Chondrocyte (in vitro differentiated cells): ENCODE measurements at regions not wholly inside any gene's neighbourhood (a gene's known extent, or its start where the extent isn't known, plus 50 kb on each side); places are given as distances from the start of the nearest gene placed in this dataset.

Experiments
- DNase-seq: peaks from one replicate; pipeline ENCODE4 v3.0.0; 2021; ENCODE audit warnings: mixed read lengths, low spot score
- H3K27ac Mint-ChIP-seq: one replicate; pipeline ENCODE4 v1.8.0; 2021; ENCODE audit warnings: mild to moderate bottlenecking, moderate library complexity, mixed read lengths; ENCODE audit not compliant: unreplicated experiment
- H3K27me3 Mint-ChIP-seq: 2 replicates; pipeline ENCODE4 v1.8.0; 2021; ENCODE audit warnings: low read depth, mixed read lengths
- H3K36me3 Mint-ChIP-seq: 2 replicates; pipeline ENCODE4 v1.8.0; 2021; ENCODE audit warnings: low read depth, mixed read lengths
- H3K4me1 Mint-ChIP-seq: 2 replicates; pipeline ENCODE4 v1.8.0; 2021; ENCODE audit warnings: low read depth, mild to moderate bottlenecking, mixed read lengths
- H3K4me3 Mint-ChIP-seq: one replicate; pipeline ENCODE4 v1.8.0; 2021; ENCODE audit warnings: mild to moderate bottlenecking, moderate library complexity, mixed read lengths; ENCODE audit not compliant: unreplicated experiment
- H3K9me3 Mint-ChIP-seq: 2 replicates; pipeline ENCODE4 v1.8.0; 2021; ENCODE audit warnings: low read depth, mixed read lengths
- CTCF ChIP-seq: fragments of 200-600 bp; sonication (generic); IDR thresholded peaks from 2 replicates; pipeline ENCODE4 v1.5.0; 2021; ENCODE audit warnings: antibody characterized with exemption, mild to moderate bottlenecking, moderate library complexity

- no peak overlapping the region for H3K4me3 Mint-ChIP-seq
- H3K36me3 Mint-ChIP-seq: no peaks in the 10 kb centered on the region
- peaks cover 2% of the 10 kb centered on the region for H3K27me3 Mint-ChIP-seq
- no peaks in the 10 kb centered on the region for H3K4me1 Mint-ChIP-seq
- no peak for TF ChIP-seq CTCF
- peaks cover 9% of the 10 kb centered on the region for H3K9me3 Mint-ChIP-seq
- DNase-seq: no peak
- H3K27ac Mint-ChIP-seq: no peak overlapping the region
These were observed 76.5 kb upstream of the CHODL start for GRCh38 chr21:18168108-18168507.

GRCh38 chr21:18164933-18165332, 79.7 kb upstream of the CHODL start:
- TF ChIP-seq CTCF: no peak
- H3K4me1 Mint-ChIP-seq: no peaks in the 10 kb centered on the region
- DNase-seq: no peak
- no peak overlapping the region for H3K27ac Mint-ChIP-seq
- no peaks in the 10 kb centered on the region for H3K36me3 Mint-ChIP-seq
- peaks cover 1% of the 10 kb centered on the region for H3K27me3 Mint-ChIP-seq
- H3K9me3 Mint-ChIP-seq: peaks cover 11% of the 10 kb centered on the region
- H3K4me3 Mint-ChIP-seq: no peak overlapping the region

GRCh38 chr21:18164483-18164882, 80.2 kb upstream of the CHODL start:
- peaks cover 1% of the 10 kb centered on the region for H3K27me3 Mint-ChIP-seq
- H3K4me3 Mint-ChIP-seq: no peak overlapping the region
- H3K4me1 Mint-ChIP-seq: no peaks in the 10 kb centered on the region
- H3K36me3 Mint-ChIP-seq: no peaks in the 10 kb centered on the region
- no peak for DNase-seq
- no peak overlapping the region for H3K27ac Mint-ChIP-seq
- H3K9me3 Mint-ChIP-seq: peaks cover 11% of the 10 kb centered on the region
- no peak for TF ChIP-seq CTCF

- Mint-ChIP-seq H3K27ac (no peak overlapping the region), H3K27me3 (peaks cover 1% of the 10 kb centered on the region), H3K4me1 (no peaks in the 10 kb centered on the region), H3K9me3 (peaks cover 11% of the 10 kb centered on the region), H3K4me3 (no peak overlapping the region), H3K36me3 (no peaks in the 10 kb centered on the region)
- no peak for TF ChIP-seq CTCF
- DNase-seq: no peak
These were observed 80.7 kb upstream of the CHODL start for GRCh38 chr21:18163956-18164355.

- TF ChIP-seq CTCF: no peak
- no peak overlapping the region for H3K4me3 Mint-ChIP-seq
- H3K36me3 Mint-ChIP-seq: no peaks in the 10 kb centered on the region
- H3K4me1 Mint-ChIP-seq: no peaks in the 10 kb centered on the region
- H3K27ac Mint-ChIP-seq: no peak overlapping the region
- peaks cover 8% of the 10 kb centered on the region for H3K9me3 Mint-ChIP-seq
- DNase-seq: no peak
- peaks cover 1% of the 10 kb centered on the region for H3K27me3 Mint-ChIP-seq
These were observed 82.8 kb upstream of the CHODL start for GRCh38 chr21:18161841-18162240.
